Skeletal muscle satellite cell (primary cell): ENCODE measurements at regions not wholly inside any gene's neighbourhood (a gene's known extent, or its start where the extent isn't known, plus 50 kb on each side); places are given as distances from the start of the nearest gene placed in this dataset.

Experiments
- H3K27me3 ChIP-seq: 2 replicates; pipeline ENCODE4 v1.7.0; 2013; ENCODE audit warnings: low read length; ENCODE audit not compliant: control insufficient read depth, insufficient read depth
- H3K36me3 ChIP-seq: 2 replicates; pipeline ENCODE4 v1.7.0; 2013; ENCODE audit warnings: mild to moderate bottlenecking, control low read depth, low read length; ENCODE audit not compliant: insufficient read depth
- H3K4me1 ChIP-seq: 2 replicates; pipeline ENCODE4 v1.7.0; 2013; ENCODE audit warnings: low read length; ENCODE audit not compliant: control insufficient read depth, insufficient read depth
- H3K4me2 ChIP-seq: 2 replicates; pipeline ENCODE4 v1.7.0; 2013; ENCODE audit warnings: mild to moderate bottlenecking, low read length
- H3K4me3 ChIP-seq: 2 replicates; pipeline ENCODE4 v1.7.0; 2013; ENCODE audit warnings: low read length
- H3K9ac ChIP-seq: 2 replicates; pipeline ENCODE4 v1.7.0; 2013; ENCODE audit warnings: mild to moderate bottlenecking, low read depth, low read length, moderate library complexity
- H3K9me3 ChIP-seq: replicated peaks from 2 replicates; pipeline ENCODE4 v1.7.0; 2013; ENCODE audit warnings: mild to moderate bottlenecking, control low read depth, low read length

- Histone ChIP-seq H3K4me2 (no peak overlapping the region), H3K27me3 (peaks cover 33% of the 10 kb centered on the region), H3K4me3 (no peak overlapping the region), H3K4me1 (no peaks in the 10 kb centered on the region), H3K9me3 (no peaks in the 10 kb centered on the region), H3K9ac (no peak overlapping the region), H3K36me3 (no peaks in the 10 kb centered on the region)
These were observed 276.1 kb upstream of the PKDCC start for GRCh38 chr2:41771710-41772109.

GRCh38 chr2:41772697-41773096 is 275.1 kb upstream of the PKDCC start:
- Histone ChIP-seq H3K9me3 (no peaks in the 10 kb centered on the region), H3K36me3 (no peaks in the 10 kb centered on the region), H3K27me3 (peaks cover 35% of the 10 kb centered on the region), H3K4me2 (no peak overlapping the region), H3K4me1 (no peaks in the 10 kb centered on the region), H3K4me3 (no peak overlapping the region), H3K9ac (no peak overlapping the region)

- Histone ChIP-seq H3K4me1 (no peaks in the 10 kb centered on the region), H3K9me3 (no peaks in the 10 kb centered on the region), H3K4me2 (no peak overlapping the region), H3K4me3 (no peak overlapping the region), H3K36me3 (no peaks in the 10 kb centered on the region), H3K9ac (no peak overlapping the region), H3K27me3 (peaks cover 33% of the 10 kb centered on the region)
These were observed 273.7 kb upstream of the PKDCC start for GRCh38 chr2:41774011-41774605.

DNA sequence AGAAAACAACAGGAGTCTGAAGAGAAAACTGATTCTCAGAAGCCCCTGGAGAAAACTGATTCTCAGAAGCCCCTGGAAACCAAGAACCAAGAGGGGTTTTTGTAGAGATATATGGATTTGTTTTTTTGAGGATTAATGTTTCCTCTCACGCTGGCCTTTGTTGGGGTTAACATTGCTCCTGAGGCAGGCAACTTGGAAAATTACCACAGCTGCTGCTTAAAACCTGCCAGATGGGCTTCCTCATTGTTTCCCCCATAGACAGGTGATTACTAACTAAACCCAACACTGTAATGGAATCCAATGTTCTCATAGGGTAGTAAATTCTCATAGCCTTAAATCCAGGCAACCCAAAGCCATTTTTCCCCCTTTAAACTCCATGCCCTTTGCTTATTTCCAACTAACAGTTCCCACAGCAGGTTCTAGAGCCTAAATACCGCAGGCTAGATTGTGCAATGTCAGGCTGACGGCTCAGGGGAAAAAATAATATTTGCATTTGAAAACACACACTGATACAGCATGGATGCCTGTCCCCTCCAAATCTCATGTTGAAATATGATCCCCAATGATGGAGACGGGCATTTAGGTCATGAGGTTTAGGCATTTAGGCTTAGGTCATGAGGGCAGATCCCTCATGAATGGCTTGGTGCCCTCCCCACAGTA is 272.3 kb upstream of the PKDCC start:
- H3K9me3 ChIP-seq: no peaks in the 10 kb centered on the region
- no peak overlapping the region for H3K4me2 ChIP-seq
- no peak overlapping the region for H3K4me3 ChIP-seq
- peaks cover 26% of the 10 kb centered on the region for H3K27me3 ChIP-seq
- no peaks in the 10 kb centered on the region for H3K4me1 ChIP-seq
- H3K36me3 ChIP-seq: no peaks in the 10 kb centered on the region
- H3K9ac ChIP-seq: no peak overlapping the region

DNA sequence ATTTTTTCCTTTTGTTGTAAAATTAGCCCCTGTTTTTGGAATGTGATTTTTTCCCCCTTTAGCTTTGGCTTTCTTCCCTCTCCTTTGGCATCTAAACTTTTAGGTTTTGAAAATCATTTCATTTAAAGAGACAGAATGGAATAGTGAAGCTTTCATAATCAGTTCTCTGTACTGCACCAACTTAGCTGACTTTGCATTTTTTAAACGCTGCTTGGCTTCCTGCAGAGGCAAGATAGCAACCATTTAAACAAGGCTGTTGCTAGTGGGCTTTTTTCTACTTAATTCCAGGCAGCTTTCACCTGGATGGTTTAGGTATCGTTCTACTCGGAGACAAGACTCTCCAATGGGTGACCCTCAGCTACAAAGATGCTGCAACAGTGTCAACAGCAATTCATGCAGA is 267.9 kb upstream of the PKDCC start:
- Histone ChIP-seq H3K36me3 (no peaks in the 10 kb centered on the region), H3K4me2 (no peak overlapping the region), H3K4me3 (no peak overlapping the region), H3K27me3 (peaks cover 40% of the 10 kb centered on the region), H3K4me1 (no peaks in the 10 kb centered on the region), H3K9me3 (no peaks in the 10 kb centered on the region), H3K9ac (no peak overlapping the region)

- H3K27me3 ChIP-seq: peaks cover 57% of the 10 kb centered on the region
- H3K9ac ChIP-seq: no peak overlapping the region
- no peaks in the 10 kb centered on the region for H3K9me3 ChIP-seq
- H3K36me3 ChIP-seq: no peaks in the 10 kb centered on the region
- no peak overlapping the region for H3K4me3 ChIP-seq
- no peak overlapping the region for H3K4me2 ChIP-seq
- H3K4me1 ChIP-seq: no peaks in the 10 kb centered on the region
These were observed 265.3 kb upstream of the PKDCC start for GRCh38 chr2:41782306-41783158.

DNA sequence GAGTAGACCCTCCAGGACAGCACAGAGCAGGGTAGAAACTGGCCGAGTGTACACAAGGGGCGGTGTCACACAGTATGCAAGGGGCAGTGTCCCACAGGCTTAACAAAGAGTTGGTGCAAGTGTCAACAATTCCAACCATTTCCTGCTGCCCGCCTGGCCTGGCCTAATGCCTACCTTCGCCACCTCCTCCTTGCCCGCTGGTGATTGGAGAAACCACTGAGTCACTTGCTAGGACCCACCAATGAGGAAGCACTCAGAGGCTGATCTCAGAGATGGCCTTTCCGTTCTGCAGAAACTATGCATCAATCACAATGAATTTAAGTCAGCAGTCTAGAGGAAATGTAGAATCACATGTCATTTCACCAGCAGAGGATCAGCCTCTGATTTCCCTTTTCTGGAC is 263.3 kb upstream of the PKDCC start:
- H3K36me3 ChIP-seq: no peaks in the 10 kb centered on the region
- no peaks in the 10 kb centered on the region for H3K4me1 ChIP-seq
- no peak overlapping the region for H3K9ac ChIP-seq
- H3K4me3 ChIP-seq: no peak overlapping the region
- no peak overlapping the region for H3K4me2 ChIP-seq
- H3K27me3 ChIP-seq: peaks cover 45% of the 10 kb centered on the region
- no peaks in the 10 kb centered on the region for H3K9me3 ChIP-seq

- Histone ChIP-seq H3K4me2 (no peak overlapping the region), H3K36me3 (no peaks in the 10 kb centered on the region), H3K9me3 (no peaks in the 10 kb centered on the region), H3K9ac (no peak overlapping the region), H3K4me1 (no peaks in the 10 kb centered on the region), H3K27me3 (peaks cover 38% of the 10 kb centered on the region), H3K4me3 (no peak overlapping the region)
These were observed 262.4 kb upstream of the PKDCC start for GRCh38 chr2:41785251-41786022.

DNA sequence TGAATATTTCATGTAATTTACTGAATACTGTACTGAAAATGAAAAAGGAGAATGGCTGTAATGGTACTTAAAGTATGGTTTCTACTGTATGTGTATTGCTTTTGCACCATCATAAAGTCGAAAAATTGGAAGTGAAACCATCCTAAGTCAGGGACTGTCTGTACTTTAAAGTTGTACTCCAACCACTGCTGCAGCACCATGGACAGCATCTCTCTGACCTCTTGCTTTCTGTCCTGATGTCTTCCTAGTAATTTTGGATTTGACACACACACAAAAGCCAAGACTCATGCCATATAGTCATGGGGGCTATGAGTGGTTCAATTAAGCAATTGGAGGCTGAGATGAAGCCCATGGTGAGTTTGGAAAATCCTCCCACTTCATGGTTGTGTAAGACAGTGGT is 256.3 kb upstream of the PKDCC start:
- no peaks in the 10 kb centered on the region for H3K4me1 ChIP-seq
- H3K4me2 ChIP-seq: no peak overlapping the region
- no peaks in the 10 kb centered on the region for H3K9me3 ChIP-seq
- H3K4me3 ChIP-seq: no peak overlapping the region
- H3K36me3 ChIP-seq: no peaks in the 10 kb centered on the region
- H3K27me3 ChIP-seq: peaks cover 12% of the 10 kb centered on the region
- no peak overlapping the region for H3K9ac ChIP-seq

DNA sequence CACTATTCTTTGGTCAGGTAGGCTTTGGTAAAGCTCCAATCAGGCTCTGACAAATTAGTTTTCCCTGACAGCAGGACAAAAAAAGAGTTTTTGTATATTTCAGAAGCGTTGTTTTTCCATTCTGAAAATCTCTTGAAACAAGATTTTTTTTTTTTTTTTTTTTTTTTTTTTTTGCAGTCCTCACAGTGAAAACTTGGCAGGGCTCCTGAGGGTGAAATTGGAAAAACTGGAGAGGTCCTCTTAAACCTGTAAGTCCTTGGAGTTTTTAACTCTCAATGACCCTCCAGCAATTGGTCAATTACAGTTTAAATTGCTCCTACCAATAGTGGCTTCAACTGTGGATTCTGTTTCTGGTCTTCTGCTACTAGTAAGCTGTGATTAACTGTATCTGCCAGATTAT is 244.5 kb upstream of the PKDCC start:
- no peak overlapping the region for H3K9ac ChIP-seq
- H3K4me1 ChIP-seq: no peaks in the 10 kb centered on the region
- H3K9me3 ChIP-seq: no peaks in the 10 kb centered on the region
- no peak overlapping the region for H3K4me2 ChIP-seq
- H3K27me3 ChIP-seq: no peaks in the 10 kb centered on the region
- no peak overlapping the region for H3K4me3 ChIP-seq
- H3K36me3 ChIP-seq: no peaks in the 10 kb centered on the region

DNA sequence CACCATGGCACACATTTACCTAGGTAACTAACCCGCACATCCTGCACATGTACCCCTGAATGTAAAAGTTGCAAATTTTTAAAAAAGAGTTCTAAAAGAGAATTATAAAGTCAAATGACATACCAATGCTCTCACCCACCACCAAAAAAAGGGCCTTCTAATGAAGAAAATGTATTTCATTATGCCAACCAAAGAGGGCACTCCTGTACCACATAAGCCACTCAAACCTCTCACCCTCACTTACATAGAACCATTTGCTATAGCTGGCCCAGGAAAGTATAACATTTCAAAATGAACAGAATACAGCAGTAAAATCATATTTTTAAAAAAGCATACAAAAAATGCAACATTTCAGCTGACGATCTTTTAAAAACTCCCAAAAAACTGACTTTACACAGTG is 241.5 kb upstream of the PKDCC start:
- H3K4me2 ChIP-seq: no peak overlapping the region
- no peak overlapping the region for H3K9ac ChIP-seq
- no peak overlapping the region for H3K4me3 ChIP-seq
- H3K9me3 ChIP-seq: no peaks in the 10 kb centered on the region
- H3K27me3 ChIP-seq: no peaks in the 10 kb centered on the region
- H3K36me3 ChIP-seq: no peaks in the 10 kb centered on the region
- H3K4me1 ChIP-seq: no peaks in the 10 kb centered on the region
